IPS-20b (cell line): ENCODE measurements at regions not wholly inside any gene's neighbourhood (a gene's known extent, or its start where the extent isn't known, plus 50 kb on each side); places are given as distances from the start of the nearest gene placed in this dataset.

Experiments
- H3K27ac ChIP-seq: one replicate; pipeline ENCODE4 v1.5.1; 2013; ENCODE audit warnings: low read length
- H3K27me3 ChIP-seq: 2 replicates; pipeline ENCODE4 v1.6.1; 2013; ENCODE audit warnings: mild to moderate bottlenecking, low read length, inconsistent platforms; ENCODE audit not compliant: insufficient read depth
- H3K36me3 ChIP-seq: 2 replicates; pipeline ENCODE4 v1.6.1; 2013; ENCODE audit warnings: low read depth, mild to moderate bottlenecking, inconsistent platforms, low read length, moderate library complexity; ENCODE audit not compliant: insufficient read depth
- H3K4me1 ChIP-seq: 2 replicates; pipeline ENCODE4 v1.6.1; 2013; ENCODE audit warnings: mild to moderate bottlenecking, control low read depth, inconsistent platforms, low read length, moderate library complexity; ENCODE audit not compliant: insufficient read depth
- H3K4me3 ChIP-seq: 2 replicates; pipeline ENCODE4 v1.5.1; 2013; ENCODE audit warnings: mild to moderate bottlenecking, low read length, inconsistent platforms
- H3K9ac ChIP-seq: 2 replicates; pipeline ENCODE4 v1.6.1; 2013; ENCODE audit warnings: low read depth, mild to moderate bottlenecking, inconsistent platforms, low read length, moderate library complexity
- H3K9me3 ChIP-seq: 2 replicates; pipeline ENCODE4 v1.6.1; 2013; ENCODE audit warnings: mild to moderate bottlenecking, low read depth, low read length, inconsistent platforms; ENCODE audit not compliant: insufficient read depth

DNA sequence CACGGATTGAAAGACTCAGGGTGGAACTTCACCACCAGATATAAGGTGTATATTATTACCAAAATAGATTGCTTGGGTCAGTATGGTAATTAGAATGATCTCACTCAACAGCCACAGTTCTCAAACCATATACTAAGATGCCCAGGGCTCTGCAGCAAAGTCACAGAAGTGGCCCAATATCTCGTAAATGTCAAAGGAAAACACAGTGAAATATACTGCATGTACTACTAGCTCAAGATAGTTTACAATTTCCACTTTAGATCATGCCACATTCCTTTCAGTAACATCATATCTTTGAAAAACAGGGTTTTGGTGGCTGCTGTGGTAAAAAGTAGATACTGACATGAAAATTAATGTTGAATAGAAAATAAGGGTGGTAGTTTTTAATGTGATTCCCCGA lies 180.3 kb upstream of the ATP1B1 start:
- no peak overlapping the region for H3K27ac ChIP-seq
- no peaks in the 10 kb centered on the region for H3K9me3 ChIP-seq
- no peaks in the 10 kb centered on the region for H3K27me3 ChIP-seq
- no peak overlapping the region for H3K9ac ChIP-seq
- H3K4me1 ChIP-seq, result no peaks in the 10 kb centered on the region
- no peaks in the 10 kb centered on the region for H3K36me3 ChIP-seq
- no peak overlapping the region for H3K4me3 ChIP-seq

DNA sequence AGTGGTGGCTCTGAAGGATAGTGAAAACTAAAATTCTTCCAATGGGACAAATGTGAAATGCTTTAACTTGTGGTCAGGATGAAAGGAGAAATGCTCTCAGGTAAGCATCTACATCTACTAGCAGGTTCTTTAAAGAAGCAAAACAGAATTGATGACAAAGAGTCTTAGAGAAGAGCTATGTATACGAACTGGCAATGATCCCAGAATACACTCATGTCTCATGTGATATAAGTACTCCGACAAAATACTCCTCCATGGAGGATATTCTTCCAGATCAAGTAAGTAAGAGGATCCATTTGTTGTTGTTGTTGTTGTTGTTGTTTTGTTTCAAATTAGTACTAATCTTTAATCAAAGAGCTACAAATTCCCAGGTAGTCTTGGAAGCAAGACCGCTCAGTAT lies 174.0 kb upstream of the ATP1B1 start:
- Histone ChIP-seq H3K4me3 (no peak overlapping the region), H3K36me3 (no peaks in the 10 kb centered on the region), H3K27me3 (no peaks in the 10 kb centered on the region), H3K9ac (no peak overlapping the region), H3K27ac (no peak overlapping the region), H3K4me1 (no peaks in the 10 kb centered on the region), H3K9me3 (no peaks in the 10 kb centered on the region)

DNA sequence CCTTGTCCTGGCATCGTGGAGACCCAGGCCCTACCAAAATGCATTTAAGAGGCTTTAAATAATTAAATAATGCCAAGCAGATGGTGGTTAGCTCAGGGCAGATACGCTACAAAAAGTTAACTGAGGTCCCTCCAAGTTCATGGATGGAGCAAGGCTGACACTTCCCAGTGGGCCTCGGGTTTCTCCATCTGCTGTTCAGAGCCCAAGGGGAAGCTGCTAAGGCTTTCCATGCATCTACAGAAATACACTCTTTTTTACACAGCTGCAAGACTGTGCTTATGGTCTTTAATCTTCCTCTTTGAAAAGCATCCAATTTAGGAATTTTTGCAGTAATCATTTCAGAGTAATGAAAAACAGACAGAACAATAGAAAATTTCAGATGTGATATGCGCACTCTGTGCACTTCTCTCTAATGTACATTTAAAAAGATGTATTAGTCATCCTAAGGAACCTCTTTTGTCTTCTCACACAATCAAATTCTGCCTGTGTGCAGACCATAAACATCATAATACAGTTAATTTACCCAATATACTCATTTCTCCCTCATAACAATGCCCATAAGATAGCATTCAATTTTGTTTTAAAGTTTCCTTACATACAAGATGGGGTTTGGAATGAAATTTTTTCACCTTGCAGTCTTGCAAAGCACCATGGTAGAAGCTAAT lies 173.2 kb upstream of the ATP1B1 start:
- H3K36me3 ChIP-seq, result no peaks in the 10 kb centered on the region
- H3K4me3 ChIP-seq, result no peak overlapping the region
- no peaks in the 10 kb centered on the region for H3K27me3 ChIP-seq
- H3K9ac ChIP-seq, result no peak overlapping the region
- H3K4me1 ChIP-seq, result no peaks in the 10 kb centered on the region
- no peaks in the 10 kb centered on the region for H3K9me3 ChIP-seq
- H3K27ac ChIP-seq, result no peak overlapping the region

DNA sequence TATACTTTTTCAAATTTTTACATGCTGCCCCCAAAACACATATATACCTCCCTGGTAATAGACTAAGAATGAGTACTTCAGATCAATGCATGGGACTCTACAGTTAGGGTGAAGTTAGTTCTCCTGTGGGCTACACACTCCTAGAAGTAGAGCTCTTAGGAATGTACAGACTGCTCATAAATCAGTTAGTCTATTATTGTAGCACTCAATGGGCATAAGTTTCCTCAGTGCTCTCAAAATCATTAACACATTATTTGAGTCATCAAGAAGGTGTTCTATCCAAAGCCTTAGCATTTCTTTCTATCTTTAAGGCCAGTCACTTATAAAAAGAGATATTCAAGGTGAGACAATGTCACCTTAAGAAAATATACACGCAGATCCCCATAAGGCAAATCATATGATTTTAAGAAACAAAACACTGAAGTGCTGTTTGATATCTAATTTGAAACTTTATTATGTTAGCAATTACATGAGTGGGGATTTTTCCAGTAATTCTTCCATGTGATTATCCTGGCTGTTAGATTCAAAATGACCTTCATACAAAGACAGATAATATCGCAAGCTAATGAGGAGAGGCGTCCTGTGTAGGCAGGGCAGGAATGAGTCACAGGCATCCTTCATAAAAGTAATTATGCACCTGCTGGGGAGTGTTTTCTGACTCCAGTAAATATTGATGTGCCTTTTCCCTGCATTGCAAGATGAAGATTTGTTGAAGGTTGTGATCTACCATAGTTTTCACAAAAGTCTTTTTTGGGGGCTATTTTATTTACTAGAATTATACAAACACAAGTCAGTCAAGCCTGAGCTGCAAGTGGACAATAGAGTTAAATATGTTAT lies 167.2 kb upstream of the ATP1B1 start:
- H3K4me3 ChIP-seq, result no peak overlapping the region
- no peaks in the 10 kb centered on the region for H3K27me3 ChIP-seq
- H3K27ac ChIP-seq, result no peak overlapping the region
- no peak overlapping the region for H3K9ac ChIP-seq
- no peaks in the 10 kb centered on the region for H3K36me3 ChIP-seq
- H3K9me3 ChIP-seq, result no peaks in the 10 kb centered on the region
- H3K4me1 ChIP-seq, result no peaks in the 10 kb centered on the region

DNA sequence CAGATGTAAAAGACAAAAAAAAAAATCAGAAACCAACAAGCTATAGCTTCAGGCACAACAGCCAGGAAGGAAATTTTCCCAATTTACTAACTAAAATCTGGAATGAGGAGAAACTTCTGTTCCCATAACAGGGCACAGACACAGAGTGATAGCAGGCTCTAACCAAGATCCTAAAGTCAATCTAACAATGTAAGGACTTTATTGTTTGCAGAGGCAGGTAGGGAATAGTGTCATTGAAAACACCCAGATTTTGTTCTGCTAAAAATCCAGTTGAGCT lies 166.6 kb upstream of the ATP1B1 start:
- Histone ChIP-seq H3K9ac (no peak overlapping the region), H3K27me3 (no peaks in the 10 kb centered on the region), H3K4me1 (no peaks in the 10 kb centered on the region)

DNA sequence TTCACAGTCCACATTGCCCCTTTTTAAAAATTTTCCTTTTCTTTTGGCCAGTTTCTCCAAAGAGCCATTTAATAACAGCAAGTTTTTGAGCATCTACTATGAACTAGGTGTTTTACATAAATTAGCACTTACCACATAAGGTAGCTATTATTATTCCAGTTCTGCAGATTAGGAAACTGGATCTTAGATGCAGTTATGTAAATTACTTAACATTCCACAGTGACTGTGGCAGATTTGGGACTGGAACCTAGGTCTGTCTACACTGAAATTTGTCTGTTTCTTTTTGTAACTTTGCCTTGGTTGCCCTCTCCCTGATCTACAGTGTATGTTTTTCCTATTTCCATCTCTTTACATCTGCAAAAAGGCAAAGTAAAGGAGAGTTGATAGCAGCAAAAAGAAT lies 164.8 kb upstream of the ATP1B1 start:
- Histone ChIP-seq H3K27me3 (no peaks in the 10 kb centered on the region), H3K4me3 (no peak overlapping the region), H3K27ac (no peak overlapping the region), H3K9ac (no peak overlapping the region), H3K9me3 (no peaks in the 10 kb centered on the region), H3K4me1 (no peaks in the 10 kb centered on the region), H3K36me3 (no peaks in the 10 kb centered on the region)

More for the DNA sequence above, 166.6 kb upstream of the ATP1B1 start:
- no peak overlapping the region for H3K27ac ChIP-seq
- no peaks in the 10 kb centered on the region for H3K36me3 ChIP-seq
- H3K4me3 ChIP-seq, result no peak overlapping the region
- no peaks in the 10 kb centered on the region for H3K9me3 ChIP-seq

DNA sequence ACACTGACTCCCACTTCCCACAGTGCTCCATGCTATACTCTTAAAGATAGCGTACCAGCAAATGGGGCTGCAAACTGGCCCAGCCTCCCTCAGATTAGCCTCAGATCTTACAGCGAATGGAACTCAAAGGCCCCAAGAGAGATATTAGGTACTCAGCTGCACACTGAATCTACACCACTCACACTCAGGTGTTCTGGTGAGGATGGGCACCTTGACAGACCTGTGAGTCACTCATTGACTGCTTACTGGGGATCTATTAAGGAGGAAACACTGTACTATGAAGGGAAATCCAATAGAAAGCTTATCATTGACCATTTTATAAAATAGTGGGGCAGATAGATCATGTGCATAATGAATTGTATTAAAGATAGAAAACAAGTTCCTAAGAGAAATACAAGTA lies 164.3 kb upstream of the ATP1B1 start:
- Histone ChIP-seq H3K36me3 (no peaks in the 10 kb centered on the region), H3K4me3 (no peak overlapping the region), H3K27ac (no peak overlapping the region), H3K4me1 (no peaks in the 10 kb centered on the region), H3K9ac (no peak overlapping the region), H3K27me3 (no peaks in the 10 kb centered on the region), H3K9me3 (no peaks in the 10 kb centered on the region)

DNA sequence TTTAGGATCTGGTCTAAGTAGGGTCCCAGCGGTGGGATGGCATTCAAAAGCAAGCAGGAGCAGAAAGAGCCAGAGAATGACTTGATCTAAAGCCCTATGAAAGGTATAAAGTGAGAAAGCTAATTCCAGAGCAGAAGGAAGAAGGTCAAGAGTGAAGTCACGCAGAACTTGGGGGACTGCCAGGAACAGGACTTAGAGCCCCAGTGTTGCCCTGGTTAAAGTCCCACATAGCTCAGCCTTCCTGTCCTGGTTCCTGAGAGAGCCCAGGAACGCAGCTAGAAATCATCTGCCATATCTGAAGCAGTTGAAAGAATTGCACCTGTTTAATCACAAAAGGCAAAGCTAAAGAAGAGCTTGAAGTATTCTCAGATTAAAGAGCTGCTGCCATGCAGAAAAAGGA lies 160.6 kb upstream of the ATP1B1 start:
- Histone ChIP-seq H3K27ac (no peak overlapping the region), H3K9me3 (no peaks in the 10 kb centered on the region), H3K36me3 (no peaks in the 10 kb centered on the region), H3K9ac (no peak overlapping the region), H3K4me1 (no peaks in the 10 kb centered on the region), H3K27me3 (no peaks in the 10 kb centered on the region), H3K4me3 (no peak overlapping the region)

DNA sequence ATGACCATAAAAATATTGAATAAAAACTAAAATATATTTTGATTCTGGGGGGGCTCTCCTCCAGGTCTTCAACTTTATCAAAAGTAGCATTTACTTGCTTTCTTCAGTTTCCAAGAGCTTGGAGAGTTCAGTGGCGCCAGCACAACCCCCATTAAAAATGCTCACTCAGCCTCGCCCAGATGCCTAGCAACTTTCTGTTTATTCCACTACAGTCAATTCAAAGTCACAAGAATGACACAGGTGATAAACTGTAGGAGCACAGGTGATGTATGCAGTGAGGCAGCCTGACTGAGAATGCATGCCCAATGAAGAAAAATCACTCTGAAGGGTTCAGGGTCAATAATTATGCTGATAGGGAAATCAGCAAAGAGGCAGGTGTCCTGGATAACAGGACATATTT lies 159.4 kb upstream of the ATP1B1 start:
- Histone ChIP-seq H3K4me3 (no peak overlapping the region), H3K27me3 (no peaks in the 10 kb centered on the region), H3K36me3 (no peaks in the 10 kb centered on the region), H3K27ac (no peak overlapping the region), H3K9me3 (no peaks in the 10 kb centered on the region), H3K4me1 (no peaks in the 10 kb centered on the region), H3K9ac (no peak overlapping the region)

DNA sequence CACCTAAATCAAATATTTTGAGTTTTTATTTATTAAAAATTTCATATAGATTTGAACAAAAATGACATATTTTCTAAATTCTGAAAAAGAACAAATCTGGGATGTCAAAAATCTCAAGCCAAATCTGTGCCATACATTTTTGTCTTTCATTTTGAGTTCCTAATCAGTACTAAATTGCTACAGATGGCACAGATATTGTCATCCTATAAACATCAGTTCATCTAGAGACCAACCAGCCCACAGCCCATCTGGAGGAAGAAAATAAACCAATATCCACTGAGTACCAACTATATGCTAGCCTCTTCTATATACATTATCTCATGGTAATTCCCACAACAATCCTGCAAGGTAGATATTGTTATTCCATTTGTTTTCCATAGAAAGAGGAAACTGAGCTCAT lies 156.8 kb upstream of the ATP1B1 start:
- Histone ChIP-seq H3K9me3 (no peaks in the 10 kb centered on the region), H3K4me3 (no peak overlapping the region)

DNA sequence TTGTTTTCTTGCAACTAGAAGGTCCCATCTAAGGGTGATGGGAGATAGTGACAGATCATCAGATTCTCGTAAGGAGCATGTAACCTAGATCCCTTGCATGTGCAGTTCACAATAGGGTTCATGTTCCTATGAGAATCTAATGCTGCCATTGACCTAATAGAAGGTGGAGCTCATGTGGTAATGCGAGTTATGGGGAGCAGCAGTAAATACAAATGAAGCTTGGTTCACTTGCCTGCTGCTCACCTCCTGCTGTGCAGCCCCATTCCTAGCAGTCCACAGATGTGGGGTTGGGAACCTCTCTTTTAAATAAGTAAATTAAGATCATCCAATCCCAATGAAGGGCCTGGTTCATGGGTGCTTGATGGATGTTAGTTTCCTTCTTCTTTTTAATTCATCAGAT lies 148.7 kb upstream of the ATP1B1 start:
- Histone ChIP-seq H3K4me1 (no peaks in the 10 kb centered on the region), H3K9ac (no peak overlapping the region), H3K4me3 (no peak overlapping the region), H3K27ac (no peak overlapping the region), H3K36me3 (no peaks in the 10 kb centered on the region), H3K27me3 (no peaks in the 10 kb centered on the region), H3K9me3 (no peaks in the 10 kb centered on the region)

More for the DNA sequence above, 156.8 kb upstream of the ATP1B1 start:
- H3K36me3 ChIP-seq, result no peaks in the 10 kb centered on the region
- no peaks in the 10 kb centered on the region for H3K27me3 ChIP-seq
- no peak overlapping the region for H3K27ac ChIP-seq
- no peak overlapping the region for H3K9ac ChIP-seq
- H3K4me1 ChIP-seq, result no peaks in the 10 kb centered on the region

DNA sequence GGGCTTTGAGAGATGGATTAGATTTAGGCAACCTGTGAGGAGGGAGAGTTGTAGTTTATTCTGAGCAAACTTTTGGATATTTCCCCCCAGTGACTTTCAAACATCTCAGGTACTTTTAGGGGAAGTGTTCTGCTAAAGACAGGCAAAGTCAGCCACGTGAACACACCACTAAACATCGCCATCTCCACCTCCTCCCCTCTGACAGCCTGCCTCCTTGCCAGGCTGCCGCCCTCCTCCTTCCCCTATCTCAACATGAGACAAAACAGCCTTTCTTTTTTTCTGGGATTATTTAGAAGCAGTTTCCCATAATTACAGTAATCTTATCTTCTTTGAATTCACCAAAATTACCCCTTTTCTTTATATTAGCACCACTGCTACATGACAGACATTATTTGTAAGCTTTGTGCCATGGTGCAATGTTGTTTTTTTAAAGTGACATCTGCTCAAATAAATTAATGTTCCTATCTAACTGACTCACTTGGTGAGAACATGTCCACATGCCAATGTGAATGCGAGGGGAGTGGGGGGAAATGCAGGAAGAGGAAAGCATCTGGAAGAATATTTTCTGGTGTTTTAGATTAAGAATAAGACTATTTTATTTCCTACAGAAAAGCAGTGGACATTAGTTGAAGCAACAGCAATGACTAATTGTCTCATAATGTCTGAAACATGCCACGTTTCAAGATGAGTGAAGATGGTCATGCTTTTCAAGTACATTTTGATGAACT lies 147.8 kb upstream of the ATP1B1 start:
- Histone ChIP-seq H3K27ac (no peak overlapping the region), H3K9me3 (no peaks in the 10 kb centered on the region), H3K27me3 (no peaks in the 10 kb centered on the region), H3K9ac (no peak overlapping the region), H3K4me3 (no peak overlapping the region), H3K4me1 (no peaks in the 10 kb centered on the region), H3K36me3 (no peaks in the 10 kb centered on the region)
